Thoracic aorta (tissue), 2 donors: ENCODE measurements at regions not wholly inside any gene's neighbourhood (a gene's known extent, or its start where the extent isn't known, plus 50 kb on each side); places are given as distances from the start of the nearest gene placed in this dataset.

ENCODE experiments used
- ATAC-seq: fragments of 150-250 bp; one replicate; pipeline ENCODE4 v1.8.0; 2017; ENCODE audit warnings: low read depth; ENCODE audit not compliant: insufficient number of reproducible peaks, low FRiP score
- DNase-seq: peaks from one replicate; pipeline ENCODE4 v3.0.0-alpha.2; 2020; ENCODE audit warnings: low spot score
- H3K27ac ChIP-seq, 2 donors: fragments of 200-600 bp; sonication (generic); 1 replicate in 1 of 2; 2 replicates in 1 of 2; pipeline ENCODE4 v1.5.1; 2016; ENCODE audit warnings: mild to moderate bottlenecking in 2 of 2, moderate library complexity in 2 of 2
- H3K27me3 ChIP-seq: fragments of 200-600 bp; sonication (generic); replicated peaks from 2 replicates; pipeline ENCODE4 v1.6.0; 2016; ENCODE audit warnings: mild to moderate bottlenecking; ENCODE audit not compliant: insufficient read depth
- H3K36me3 ChIP-seq: fragments of 200-600 bp; sonication (generic); one replicate; pipeline ENCODE4 v1.5.1; 2016
- H3K4me1 ChIP-seq, 2 donors: fragments of 200-600 bp; sonication (generic); 1 replicate in 1 of 2; 2 replicates in 1 of 2; pipeline versions ENCODE4 v1.5.1 to v1.6.0; 2016; ENCODE audit warnings: low read depth in 2 of 2, mild to moderate bottlenecking in 1 of 2; ENCODE audit not compliant: control insufficient read depth in 1 of 2
- H3K4me3 ChIP-seq: fragments of 200-600 bp; sonication (generic); 2 replicates; pipeline ENCODE4 v1.5.1; 2016; ENCODE audit warnings: mild to moderate bottlenecking
- H3K9me3 ChIP-seq: fragments of 200-600 bp; sonication (generic); 2 replicates; pipeline ENCODE4 v1.5.1; 2016
- TF ChIP-seq, protein P1 (sequence below): fragments of 200-600 bp; sonication (generic); IDR thresholded peaks from one replicate; pipeline ENCODE4 v1.5.1; 2019; ENCODE audit warnings: antibody characterized with exemption

DNA sequence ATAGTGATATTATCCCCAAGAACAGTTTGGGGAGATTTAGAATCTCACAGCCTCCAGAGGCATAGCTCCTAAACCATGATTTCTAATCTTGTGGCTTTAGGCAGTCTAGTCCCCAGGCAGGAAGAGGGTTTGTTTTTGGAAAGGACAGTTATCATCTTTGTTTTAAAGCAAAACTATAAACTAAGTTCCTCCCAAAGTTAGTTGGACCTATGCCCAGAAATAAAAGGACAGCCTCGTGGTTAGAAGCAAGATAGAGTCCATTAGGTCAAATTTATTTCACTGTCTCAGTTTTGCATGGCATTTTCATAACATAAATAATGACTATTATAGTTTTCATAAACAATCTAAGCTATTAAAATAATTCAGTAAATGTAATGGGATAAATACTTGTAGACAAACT, 120.5 kb downstream of the MAGEC2 start:
- TF ChIP-seq, protein P1, sequence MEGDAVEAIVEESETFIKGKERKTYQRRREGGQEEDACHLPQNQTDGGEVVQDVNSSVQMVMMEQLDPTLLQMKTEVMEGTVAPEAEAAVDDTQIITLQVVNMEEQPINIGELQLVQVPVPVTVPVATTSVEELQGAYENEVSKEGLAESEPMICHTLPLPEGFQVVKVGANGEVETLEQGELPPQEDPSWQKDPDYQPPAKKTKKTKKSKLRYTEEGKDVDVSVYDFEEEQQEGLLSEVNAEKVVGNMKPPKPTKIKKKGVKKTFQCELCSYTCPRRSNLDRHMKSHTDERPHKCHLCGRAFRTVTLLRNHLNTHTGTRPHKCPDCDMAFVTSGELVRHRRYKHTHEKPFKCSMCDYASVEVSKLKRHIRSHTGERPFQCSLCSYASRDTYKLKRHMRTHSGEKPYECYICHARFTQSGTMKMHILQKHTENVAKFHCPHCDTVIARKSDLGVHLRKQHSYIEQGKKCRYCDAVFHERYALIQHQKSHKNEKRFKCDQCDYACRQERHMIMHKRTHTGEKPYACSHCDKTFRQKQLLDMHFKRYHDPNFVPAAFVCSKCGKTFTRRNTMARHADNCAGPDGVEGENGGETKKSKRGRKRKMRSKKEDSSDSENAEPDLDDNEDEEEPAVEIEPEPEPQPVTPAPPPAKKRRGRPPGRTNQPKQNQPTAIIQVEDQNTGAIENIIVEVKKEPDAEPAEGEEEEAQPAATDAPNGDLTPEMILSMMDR: no peak
- no peak for ATAC-seq
- no peak for DNase-seq
- no peaks in the 10 kb centered on the region for H3K27me3 ChIP-seq
- no peak overlapping the region for H3K27ac ChIP-seq
- H3K4me1 ChIP-seq: no peaks in the 10 kb centered on the region
- H3K9me3 ChIP-seq: no peaks in the 10 kb centered on the region
- no peak overlapping the region for H3K4me3 ChIP-seq
- H3K36me3 ChIP-seq: no peaks in the 10 kb centered on the region

DNA sequence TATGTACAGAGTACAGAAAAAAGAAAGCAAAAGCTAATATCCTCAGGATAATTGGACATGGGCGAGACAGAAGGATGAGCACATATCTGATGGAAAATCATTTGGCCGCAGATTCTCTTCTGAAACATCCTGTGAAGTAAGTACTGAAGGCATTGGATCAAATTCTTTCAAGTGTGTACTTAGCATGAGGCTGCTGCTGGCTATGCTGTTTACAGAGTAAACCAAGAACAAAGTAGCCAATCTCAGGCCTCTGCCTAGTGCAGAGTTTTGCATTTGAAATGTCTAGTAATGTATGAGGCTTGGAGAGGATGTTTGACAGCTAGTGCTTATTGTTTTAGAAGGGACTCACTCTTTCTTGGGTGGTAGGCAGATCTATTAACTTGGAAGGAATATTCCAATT, 128.5 kb downstream of the MAGEC2 start:
- no peak for DNase-seq

DNA sequence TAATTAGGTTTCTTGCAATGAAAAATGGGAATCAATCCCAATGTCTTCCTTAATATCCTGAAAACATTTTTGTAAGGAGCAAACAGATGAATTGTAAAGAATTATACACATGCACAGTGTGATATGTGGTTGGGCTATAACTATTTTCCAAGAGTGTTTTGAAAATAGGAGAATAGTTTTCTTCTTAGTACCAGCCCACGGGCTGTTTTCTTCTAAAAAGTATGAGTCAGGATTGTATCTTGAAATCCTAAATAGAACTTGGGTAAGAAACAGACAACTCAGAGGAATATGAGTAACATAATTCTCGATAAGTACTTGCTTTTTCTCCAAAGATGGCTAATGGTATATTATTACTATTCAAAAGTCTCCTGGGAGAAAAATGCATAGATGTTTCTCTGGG, 136.7 kb downstream of the MAGEC2 start:
- ATAC-seq: no peak
- Histone ChIP-seq H3K9me3 (no peaks in the 10 kb centered on the region), H3K27ac (no peak overlapping the region), H3K27me3 (no peaks in the 10 kb centered on the region), H3K36me3 (no peaks in the 10 kb centered on the region), H3K4me1 (no peaks in the 10 kb centered on the region), H3K4me3 (no peak overlapping the region)
- DNase-seq: no peak
- TF ChIP-seq, protein P1: no peak

More for the DNA sequence above, 128.5 kb downstream of the MAGEC2 start:
- no peaks in the 10 kb centered on the region for H3K36me3 ChIP-seq
- no peaks in the 10 kb centered on the region for H3K27me3 ChIP-seq
- ATAC-seq: no peak
- H3K4me1 ChIP-seq: no peaks in the 10 kb centered on the region
- H3K4me3 ChIP-seq: no peak overlapping the region
- H3K9me3 ChIP-seq: no peaks in the 10 kb centered on the region
- no peak overlapping the region for H3K27ac ChIP-seq
- TF ChIP-seq, protein P1: no peak

DNA sequence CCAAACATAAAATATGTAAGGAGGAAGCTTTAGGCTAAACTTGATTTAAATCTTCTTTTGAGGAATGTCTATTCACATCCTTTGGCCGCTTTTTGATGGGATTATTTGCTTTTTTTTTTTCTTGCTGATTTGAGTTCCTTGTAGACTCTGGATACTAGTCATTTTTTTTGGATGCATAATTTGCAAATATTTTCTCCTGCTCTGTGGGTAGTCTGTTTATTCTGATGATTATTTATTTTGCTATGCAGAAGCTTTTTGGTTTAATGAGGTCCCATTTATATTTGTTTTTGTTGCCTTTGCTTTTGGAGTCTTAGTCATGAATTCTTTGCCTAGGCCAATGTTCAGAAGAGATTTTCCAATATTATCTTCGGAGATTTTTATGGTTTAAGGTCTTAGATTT, 144.9 kb downstream of the MAGEC2 start:
- no peaks in the 10 kb centered on the region for H3K27me3 ChIP-seq
- no peak overlapping the region for H3K27ac ChIP-seq
- H3K4me3 ChIP-seq: no peak overlapping the region
- no peaks in the 10 kb centered on the region for H3K36me3 ChIP-seq
- TF ChIP-seq, protein P1: no peak
- DNase-seq: no peak
- H3K9me3 ChIP-seq: no peaks in the 10 kb centered on the region
- no peak for ATAC-seq
- no peaks in the 10 kb centered on the region for H3K4me1 ChIP-seq

DNA sequence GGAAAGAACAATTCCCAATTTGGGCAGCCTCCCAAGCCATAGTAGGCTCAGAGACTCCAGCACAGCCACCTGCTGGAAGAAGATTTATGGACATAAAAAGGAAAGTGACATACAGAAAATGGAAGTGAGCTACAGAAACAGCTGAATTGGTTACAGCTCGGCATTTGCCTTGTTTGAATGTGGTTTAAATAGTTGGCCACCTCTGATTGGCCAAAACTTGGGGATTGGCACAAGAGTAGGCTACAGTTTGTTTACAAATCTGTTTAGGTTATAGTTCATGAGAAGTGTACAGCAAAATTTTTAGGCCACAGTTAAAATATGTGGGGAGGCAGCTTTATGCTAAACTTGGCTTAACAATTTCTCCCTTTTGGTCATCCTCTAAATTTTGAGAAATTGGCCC, 150.4 kb downstream of the MAGEC1 start:
- Histone ChIP-seq H3K27me3 (no peaks in the 10 kb centered on the region), H3K4me1 (no peaks in the 10 kb centered on the region), H3K9me3 (no peaks in the 10 kb centered on the region), H3K27ac (no peak overlapping the region), H3K36me3 (no peaks in the 10 kb centered on the region), H3K4me3 (no peak overlapping the region)
- TF ChIP-seq, protein P1: no peak
- DNase-seq: no peak
- no peak for ATAC-seq
